Ovary (tissue), 3 donors: ENCODE measurements at regions not wholly inside any gene's neighbourhood (a gene's known extent, or its start where the extent isn't known, plus 50 kb on each side); places are given as distances from the start of the nearest gene placed in this dataset.

ENCODE experiments used
- EP300 ChIP-seq: sonication (generic); formaldehyde crosslinking; IDR thresholded peaks from one replicate; pipeline ENCODE4 v1.6.1; 2017; ENCODE audit warnings: antibody characterized with exemption
- POLR2A ChIP-seq: fragments of 450-650 bp; IDR thresholded peaks from one replicate; pipeline ENCODE4 v1.6.1; 2017; ENCODE audit warnings: antibody characterized with exemption, mild to moderate bottlenecking, moderate library complexity
- TF ChIP-seq, protein P1 (sequence below), 3 donors: fragments of 450-650 bp in 2 of 3; fragments of 200-600 bp in 1 of 3; IDR thresholded peaks; one replicate each; pipeline versions ENCODE4 v1.5.1 to v1.8.0; 2016 to 2022; ENCODE audit warnings: antibody characterized with exemption in 3 of 3, mild to moderate bottlenecking in 1 of 3
- donor health status: DM: no; HTN: no; CAD: no.

DNA sequence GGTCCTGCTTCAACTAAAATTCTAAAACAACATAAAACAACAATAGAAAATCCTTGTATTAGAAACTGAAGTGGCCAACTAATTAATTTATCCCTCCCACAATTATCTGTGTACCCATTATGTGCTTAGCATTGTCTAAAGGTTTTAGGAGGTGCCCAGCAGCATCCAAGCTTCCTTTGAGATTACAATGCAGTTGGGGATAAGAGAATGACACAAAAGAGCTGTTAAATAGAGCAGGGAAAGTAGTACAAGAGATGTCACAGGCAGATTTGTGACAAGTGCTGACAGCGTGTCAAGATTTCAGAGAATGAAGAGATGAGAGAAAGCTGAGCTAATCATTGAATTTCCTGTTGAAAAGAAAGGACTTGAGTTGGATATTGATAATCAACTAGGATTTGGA is 204.8 kb downstream of the OTOR start:
- TF ChIP-seq POLR2A, result no peak
- TF ChIP-seq, protein P1, sequence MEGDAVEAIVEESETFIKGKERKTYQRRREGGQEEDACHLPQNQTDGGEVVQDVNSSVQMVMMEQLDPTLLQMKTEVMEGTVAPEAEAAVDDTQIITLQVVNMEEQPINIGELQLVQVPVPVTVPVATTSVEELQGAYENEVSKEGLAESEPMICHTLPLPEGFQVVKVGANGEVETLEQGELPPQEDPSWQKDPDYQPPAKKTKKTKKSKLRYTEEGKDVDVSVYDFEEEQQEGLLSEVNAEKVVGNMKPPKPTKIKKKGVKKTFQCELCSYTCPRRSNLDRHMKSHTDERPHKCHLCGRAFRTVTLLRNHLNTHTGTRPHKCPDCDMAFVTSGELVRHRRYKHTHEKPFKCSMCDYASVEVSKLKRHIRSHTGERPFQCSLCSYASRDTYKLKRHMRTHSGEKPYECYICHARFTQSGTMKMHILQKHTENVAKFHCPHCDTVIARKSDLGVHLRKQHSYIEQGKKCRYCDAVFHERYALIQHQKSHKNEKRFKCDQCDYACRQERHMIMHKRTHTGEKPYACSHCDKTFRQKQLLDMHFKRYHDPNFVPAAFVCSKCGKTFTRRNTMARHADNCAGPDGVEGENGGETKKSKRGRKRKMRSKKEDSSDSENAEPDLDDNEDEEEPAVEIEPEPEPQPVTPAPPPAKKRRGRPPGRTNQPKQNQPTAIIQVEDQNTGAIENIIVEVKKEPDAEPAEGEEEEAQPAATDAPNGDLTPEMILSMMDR (IDR thresholded peaks at IDR 0.05), result no peak
- no peak for TF ChIP-seq EP300
